DND-41 (cell line): ENCODE measurements at regions not wholly inside any gene's neighbourhood (a gene's known extent, or its start where the extent isn't known, plus 50 kb on each side); places are given as distances from the start of the nearest gene placed in this dataset.

Source experiments
- ATAC-seq: fragments of 200-7000 bp; cut with Tn5 transposase; 3 replicates; pipeline ENCODE4 v1.9.1; 2021; ENCODE audit warnings: low read depth; ENCODE audit not compliant: insufficient read depth
- DNase-seq: peaks from one replicate; pipeline ENCODE4 v3.0.0-alpha.2; 2020
- H2AFZ ChIP-seq: 2 replicates; pipeline ENCODE4 v1.6.0; 2012; ENCODE audit warnings: low read depth, low read length
- H3K27ac ChIP-seq: 2 replicates; pipeline ENCODE4 v1.5.1; 2012; ENCODE audit warnings: low read length, inconsistent platforms
- H3K27me3 ChIP-seq: fragments of 200-600 bp; sonication (generic); 2 replicates; pipeline ENCODE4 v1.6.0; 2012; ENCODE audit warnings: low read length, mild to moderate bottlenecking, inconsistent platforms; ENCODE audit not compliant: insufficient read depth, poor library complexity
- H3K36me3 ChIP-seq: 2 replicates; pipeline ENCODE4 v1.5.1; 2012; ENCODE audit warnings: low read length, inconsistent platforms; ENCODE audit not compliant: insufficient read depth
- H3K4me1 ChIP-seq: 2 replicates; pipeline ENCODE4 v1.5.1; 2012; ENCODE audit warnings: mild to moderate bottlenecking, low read length; ENCODE audit not compliant: insufficient read depth
- H3K4me2 ChIP-seq: 2 replicates; pipeline ENCODE4 v1.6.0; 2012; ENCODE audit warnings: mild to moderate bottlenecking, moderate library complexity, low read length, inconsistent platforms; ENCODE audit not compliant: insufficient read depth
- H3K4me3 ChIP-seq, 2 experiments: fragments of 200-600 bp in 1 of 2; shearing (Covaris generic) in 1 of 2; 2 replicates each; pipeline ENCODE4 v1.5.1; 2012 to 2016; ENCODE audit warnings: inconsistent platforms in 2 of 2, low read length in 2 of 2, mild to moderate bottlenecking in 2 of 2, low read depth in 1 of 2, moderate library complexity in 1 of 2
- H3K79me2 ChIP-seq: 2 replicates; pipeline ENCODE4 v1.6.0; 2012; ENCODE audit warnings: low read length, inconsistent platforms; ENCODE audit not compliant: insufficient read depth
- H3K9ac ChIP-seq: 2 replicates; pipeline ENCODE4 v1.6.0; 2012; ENCODE audit warnings: low read depth, mild to moderate bottlenecking, inconsistent platforms, low read length, moderate library complexity
- H3K9me3 ChIP-seq: 2 replicates; pipeline ENCODE4 v1.5.1; 2012; ENCODE audit warnings: low read length, moderate library complexity, mild to moderate bottlenecking, inconsistent platforms; ENCODE audit not compliant: insufficient read depth, severe bottlenecking
- H4K20me1 ChIP-seq: 2 replicates; pipeline ENCODE4 v1.6.0; 2012; ENCODE audit warnings: low read length; ENCODE audit not compliant: insufficient read depth
- CTCF ChIP-seq: IDR thresholded peaks from 2 replicates; pipeline ENCODE4 v1.5.1; 2012; ENCODE audit warnings: borderline replicate concordance, low read length, moderate library complexity, mild to moderate bottlenecking; ENCODE audit not compliant: poor library complexity, severe bottlenecking; ENCODE audit errors: extremely low read depth
- EZH2 ChIP-seq: IDR thresholded peaks from 3 replicates; pipeline ENCODE4 v1.6.1; 2012; ENCODE audit warnings: borderline replicate concordance, low read depth, mild to moderate bottlenecking, moderate library complexity, low read length, inconsistent platforms; ENCODE audit not compliant: severe bottlenecking

GRCh38 chr18:75533950-75534349 lies 106.4 kb upstream of the SMIM21 start:
- no peak for DNase-seq
- Histone ChIP-seq H3K27me3 (no peaks in the 10 kb centered on the region), H3K36me3 (no peaks in the 10 kb centered on the region), H3K9ac (no peak overlapping the region), H3K9me3 (no peaks in the 10 kb centered on the region), H3K27ac (no peak overlapping the region), H3K4me3 (no peak overlapping the region), H3K4me2 (no peak overlapping the region), H3K4me1 (no peaks in the 10 kb centered on the region), H2AFZ (no peak overlapping the region), H3K79me2 (no peaks in the 10 kb centered on the region), H4K20me1 (no peaks in the 10 kb centered on the region)
- no peak for ATAC-seq
- TF ChIP-seq EZH2 (no peak), CTCF (no peak)

GRCh38 chr18:75533209-75533608 lies 105.7 kb upstream of the SMIM21 start:
- no peak overlapping the region for H3K9ac ChIP-seq
- H2AFZ ChIP-seq, result no peak overlapping the region
- H3K4me1 ChIP-seq, result no peaks in the 10 kb centered on the region
- H3K9me3 ChIP-seq, result no peaks in the 10 kb centered on the region
- ATAC-seq (no peak), DNase-seq (no peak)
- no peak overlapping the region for H3K4me2 ChIP-seq
- H3K36me3 ChIP-seq, result no peaks in the 10 kb centered on the region
- no peaks in the 10 kb centered on the region for H4K20me1 ChIP-seq
- no peaks in the 10 kb centered on the region for H3K79me2 ChIP-seq
- H3K27ac ChIP-seq, result no peak overlapping the region
- no peak for TF ChIP-seq CTCF
- TF ChIP-seq EZH2, result no peak
- H3K27me3 ChIP-seq, result no peaks in the 10 kb centered on the region
- no peak overlapping the region for H3K4me3 ChIP-seq

GRCh38 chr18:75531851-75532459 lies 104.5 kb upstream of the SMIM21 start:
- ATAC-seq (no peak), DNase-seq (no peak)
- no peaks in the 10 kb centered on the region for H3K9me3 ChIP-seq
- TF ChIP-seq EZH2 (no peak), CTCF (no peak)
- no peak overlapping the region for H3K9ac ChIP-seq
- no peak overlapping the region for H3K4me3 ChIP-seq
- no peaks in the 10 kb centered on the region for H3K36me3 ChIP-seq
- H3K4me1 ChIP-seq, result no peaks in the 10 kb centered on the region
- H3K27ac ChIP-seq, result no peak overlapping the region
- H2AFZ ChIP-seq, result no peak overlapping the region
- no peaks in the 10 kb centered on the region for H3K27me3 ChIP-seq
- H4K20me1 ChIP-seq, result no peaks in the 10 kb centered on the region
- H3K79me2 ChIP-seq, result no peaks in the 10 kb centered on the region
- H3K4me2 ChIP-seq, result no peak overlapping the region
